Keratinocyte (primary cell): ENCODE measurements at regions not wholly inside any gene's neighbourhood (a gene's known extent, or its start where the extent isn't known, plus 50 kb on each side); places are given as distances from the start of the nearest gene placed in this dataset.

Source experiments
- DNase-seq: peaks from one replicate; pipeline ENCODE4 v3.0.0-alpha.2; 2011; ENCODE audit warnings: low read depth, missing footprints, low spot score
- FAIRE-seq: peaks from 2 replicates; lab custom pipeline; 2011; peaks lifted over from hg19 to GRCh38; lab: Jason Lieb, UNC
- H2AFZ ChIP-seq: 2 replicates; pipeline ENCODE4 v1.6.0; 2012; ENCODE audit warnings: low read length, control low read depth, inconsistent platforms; ENCODE audit not compliant: control insufficient read depth
- H3K27ac ChIP-seq: 2 replicates; pipeline ENCODE4 v1.5.1; 2011; ENCODE audit warnings: low read length; ENCODE audit not compliant: control insufficient read depth, insufficient read depth
- H3K27me3 ChIP-seq: 3 replicates; pipeline ENCODE4 v1.6.0; 2011; ENCODE audit warnings: low read length; ENCODE audit not compliant: control insufficient read depth, insufficient read depth; ENCODE audit errors: extremely low read depth
- H3K36me3 ChIP-seq, 2 experiments: 2 replicates in 1 of 2; 3 replicates in 1 of 2; pipeline ENCODE4 v1.5.1; 2011; ENCODE audit warnings: low read length in 2 of 2, mild to moderate bottlenecking in 1 of 2; ENCODE audit not compliant: control insufficient read depth in 2 of 2, insufficient read depth in 2 of 2; ENCODE audit errors: extremely low read depth in 1 of 2
- H3K4me1 ChIP-seq: 3 replicates; pipeline ENCODE4 v1.5.1; 2011; ENCODE audit warnings: low read length; ENCODE audit not compliant: control insufficient read depth, insufficient read depth; ENCODE audit errors: extremely low read depth
- H3K4me2 ChIP-seq: 3 replicates; pipeline ENCODE4 v1.6.0; 2011; ENCODE audit warnings: low read depth, low read length; ENCODE audit not compliant: control insufficient read depth, insufficient read depth; ENCODE audit errors: extremely low read depth
- H3K4me3 ChIP-seq, 3 experiments: fragments of 200-600 bp in 1 of 3; sonication (generic) in 1 of 3; 2 replicates in 2 of 3; 3 replicates in 1 of 3; pipeline ENCODE4 v1.5.1; 2011 to 2016; ENCODE audit warnings: low read length in 3 of 3, mild to moderate bottlenecking in 3 of 3, control low read depth in 2 of 3, inconsistent platforms in 1 of 3, low read depth in 1 of 3, mixed read lengths in 1 of 3, mixed run types in 1 of 3, moderate library complexity in 1 of 3; ENCODE audit not compliant: control insufficient read depth in 2 of 3, insufficient read depth in 2 of 3; ENCODE audit errors: extremely low read depth in 1 of 3
- H3K79me2 ChIP-seq: 2 replicates; pipeline ENCODE4 v1.6.0; 2012; ENCODE audit warnings: low read length; ENCODE audit not compliant: control insufficient read depth, insufficient read depth
- H3K9ac ChIP-seq: 3 replicates; pipeline ENCODE4 v1.6.0; 2011; ENCODE audit warnings: low read length; ENCODE audit not compliant: control insufficient read depth, insufficient read depth; ENCODE audit errors: extremely low read depth
- H3K9me1 ChIP-seq: 3 replicates; pipeline ENCODE4 v1.6.0; 2011; ENCODE audit warnings: low read length; ENCODE audit not compliant: control insufficient read depth, insufficient read depth; ENCODE audit errors: extremely low read depth
- H3K9me3 ChIP-seq: 2 replicates; pipeline ENCODE4 v1.5.1; 2012; ENCODE audit warnings: low read depth, low read length; ENCODE audit not compliant: control insufficient read depth
- H4K20me1 ChIP-seq: 3 replicates; pipeline ENCODE4 v1.6.0; 2011; ENCODE audit warnings: low read length; ENCODE audit not compliant: control insufficient read depth, insufficient read depth; ENCODE audit errors: extremely low read depth
- EZH2 ChIP-seq: IDR thresholded peaks from one replicate; pipeline ENCODE4 v1.6.1; 2012; ENCODE audit warnings: inconsistent platforms, mild to moderate bottlenecking, low read length, moderate library complexity
- dilution Hi-C: fragments of 300-500 bp; cut with MboI; formaldehyde crosslinking; loops from one replicate; pipeline ENCODE4 v1.7.0; 2020; ENCODE audit warnings: low sequenced_read_pairs; ENCODE audit not compliant: extremely low pct_ligation_motif_present
- TF ChIP-seq, protein P1 (sequence below), 3 experiments: IDR thresholded peaks in 1 of 3; conservative IDR thresholded peaks in 1 of 3; optimal IDR thresholded peaks in 1 of 3; 2 replicates in 2 of 3; 3 replicates in 1 of 3; pipeline versions ENCODE3 to v1.5.1; 2011; ENCODE audit warnings: low read length in 3 of 3, mild to moderate bottlenecking in 3 of 3, moderate library complexity in 2 of 3, control low read depth in 1 of 3, inconsistent platforms in 1 of 3; ENCODE audit not compliant: insufficient read depth in 2 of 3; ENCODE audit errors: extremely low read depth in 1 of 3

DNA sequence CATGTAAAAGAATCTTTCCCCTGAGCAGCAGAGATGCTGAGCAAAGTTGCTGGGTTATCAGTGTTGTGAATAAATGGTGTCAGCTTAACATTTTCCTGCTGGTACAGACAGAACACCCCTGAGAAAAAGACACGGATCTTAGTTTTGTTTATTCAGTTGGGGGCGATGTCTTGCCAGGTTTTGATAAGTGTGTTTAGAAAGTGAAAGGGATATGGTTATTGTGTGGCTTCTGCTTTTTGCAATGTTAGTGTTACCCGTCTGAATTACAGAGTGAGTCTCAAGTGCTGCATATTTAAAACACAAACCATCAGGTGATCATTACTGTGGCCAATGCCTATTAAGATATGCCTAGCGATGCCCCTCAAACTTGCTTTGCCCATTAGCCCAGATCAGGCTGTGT, 864.6 kb upstream of the SEL1L start:
- Histone ChIP-seq H3K4me2 (no peak overlapping the region), H3K9me1 (no peaks in the 10 kb centered on the region), H3K79me2 (no peaks in the 10 kb centered on the region), H3K36me3 (no peaks in the 10 kb centered on the region), H4K20me1 (no peaks in the 10 kb centered on the region), H2AFZ (no peak overlapping the region), H3K27me3 (no peaks in the 10 kb centered on the region), H3K9ac (no peak overlapping the region), H3K9me3 (no peaks in the 10 kb centered on the region), H3K4me1 (no peaks in the 10 kb centered on the region), H3K4me3 (no peak overlapping the region), H3K27ac (no peak overlapping the region)
- dilution Hi-C loops = no loop called here
- TF ChIP-seq, protein P1, sequence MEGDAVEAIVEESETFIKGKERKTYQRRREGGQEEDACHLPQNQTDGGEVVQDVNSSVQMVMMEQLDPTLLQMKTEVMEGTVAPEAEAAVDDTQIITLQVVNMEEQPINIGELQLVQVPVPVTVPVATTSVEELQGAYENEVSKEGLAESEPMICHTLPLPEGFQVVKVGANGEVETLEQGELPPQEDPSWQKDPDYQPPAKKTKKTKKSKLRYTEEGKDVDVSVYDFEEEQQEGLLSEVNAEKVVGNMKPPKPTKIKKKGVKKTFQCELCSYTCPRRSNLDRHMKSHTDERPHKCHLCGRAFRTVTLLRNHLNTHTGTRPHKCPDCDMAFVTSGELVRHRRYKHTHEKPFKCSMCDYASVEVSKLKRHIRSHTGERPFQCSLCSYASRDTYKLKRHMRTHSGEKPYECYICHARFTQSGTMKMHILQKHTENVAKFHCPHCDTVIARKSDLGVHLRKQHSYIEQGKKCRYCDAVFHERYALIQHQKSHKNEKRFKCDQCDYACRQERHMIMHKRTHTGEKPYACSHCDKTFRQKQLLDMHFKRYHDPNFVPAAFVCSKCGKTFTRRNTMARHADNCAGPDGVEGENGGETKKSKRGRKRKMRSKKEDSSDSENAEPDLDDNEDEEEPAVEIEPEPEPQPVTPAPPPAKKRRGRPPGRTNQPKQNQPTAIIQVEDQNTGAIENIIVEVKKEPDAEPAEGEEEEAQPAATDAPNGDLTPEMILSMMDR (optimal IDR thresholded peaks at IDR 0.05 in 1 of 3, IDR thresholded peaks at IDR 0.05 in 1 of 3, conservative IDR thresholded peaks at IDR 0.05 in 1 of 3; ENCODE audit: extremely low read depth in 1 of 3, insufficient read depth in 2 of 3, low read length in 3 of 3) = no peak
- TF ChIP-seq EZH2 = no peak
- FAIRE-seq = no peak
- no peak for DNase-seq

DNA sequence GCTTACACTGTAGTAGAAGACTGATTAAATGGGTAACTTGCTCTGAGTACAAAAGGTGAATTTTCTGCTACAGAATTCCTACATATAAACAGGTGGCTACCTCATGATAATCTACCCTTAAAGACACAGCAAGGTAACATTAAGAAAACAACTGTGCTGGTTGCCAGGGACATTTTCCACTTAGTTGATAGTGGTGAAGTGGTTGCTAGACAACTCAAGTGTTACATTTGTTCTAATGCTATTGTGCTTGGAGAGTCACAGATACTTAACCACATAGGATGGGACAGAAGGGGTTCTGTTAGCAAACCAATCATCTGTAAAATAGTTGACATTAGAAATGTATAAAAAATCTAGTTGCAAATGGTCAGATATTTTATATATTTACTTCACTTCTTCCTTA, 870.3 kb upstream of the SEL1L start:
- Histone ChIP-seq H4K20me1 (no peaks in the 10 kb centered on the region), H3K36me3 (no peaks in the 10 kb centered on the region), H3K9ac (no peak overlapping the region), H3K9me3 (no peaks in the 10 kb centered on the region), H3K4me1 (no peaks in the 10 kb centered on the region), H3K4me2 (no peak overlapping the region), H3K27me3 (no peaks in the 10 kb centered on the region), H3K4me3 (no peak overlapping the region), H3K9me1 (no peaks in the 10 kb centered on the region), H3K27ac (no peak overlapping the region), H3K79me2 (no peaks in the 10 kb centered on the region), H2AFZ (no peak overlapping the region)
- FAIRE-seq (no peak), DNase-seq (no peak)
- dilution Hi-C loops = no loop called here
- TF ChIP-seq EZH2 = no peak
- TF ChIP-seq, protein P1 (optimal IDR thresholded peaks at IDR 0.05 in 1 of 3, IDR thresholded peaks at IDR 0.05 in 1 of 3, conservative IDR thresholded peaks at IDR 0.05 in 1 of 3; ENCODE audit: extremely low read depth in 1 of 3, insufficient read depth in 2 of 3, low read length in 3 of 3) = no peak
